NB4 (cell line): ENCODE measurements at regions not wholly inside any gene's neighbourhood (a gene's known extent, or its start where the extent isn't known, plus 50 kb on each side); places are given as distances from the start of the nearest gene placed in this dataset.
"Not testable (repeated sequence)": the region's sequence is repeated elsewhere in the genome, so short reads cannot be mapped to it uniquely, and the experiment has no call there.

ENCODE experiments used
- DNase-seq: peaks from one replicate; pipeline ENCODE4 v3.0.0; 2010; ENCODE audit warnings: low read depth
- H3K4me3 ChIP-seq: one replicate; pipeline ENCODE4 v1.5.1; 2011; ENCODE audit warnings: mild to moderate bottlenecking, low read depth, low read length, moderate library complexity
- MYC ChIP-seq: IDR thresholded peaks from 2 replicates; pipeline ENCODE4 v1.6.1; 2011; ENCODE audit warnings: low read depth, low read length
- POLR2A ChIP-seq: IDR thresholded peaks from 2 replicates; pipeline ENCODE4 v1.6.1; 2011; ENCODE audit warnings: mild to moderate bottlenecking; ENCODE audit not compliant: insufficient read length; ENCODE audit errors: extremely low read depth
- TF ChIP-seq, protein P1 (sequence below): IDR thresholded peaks from 2 replicates; pipeline ENCODE4 v1.6.1; 2011; ENCODE audit warnings: low read depth, low read length
- TF ChIP-seq, protein P2 (sequence below): IDR thresholded peaks from one replicate; pipeline ENCODE4 v1.5.1; 2012; ENCODE audit warnings: low read depth, low read length

DNA sequence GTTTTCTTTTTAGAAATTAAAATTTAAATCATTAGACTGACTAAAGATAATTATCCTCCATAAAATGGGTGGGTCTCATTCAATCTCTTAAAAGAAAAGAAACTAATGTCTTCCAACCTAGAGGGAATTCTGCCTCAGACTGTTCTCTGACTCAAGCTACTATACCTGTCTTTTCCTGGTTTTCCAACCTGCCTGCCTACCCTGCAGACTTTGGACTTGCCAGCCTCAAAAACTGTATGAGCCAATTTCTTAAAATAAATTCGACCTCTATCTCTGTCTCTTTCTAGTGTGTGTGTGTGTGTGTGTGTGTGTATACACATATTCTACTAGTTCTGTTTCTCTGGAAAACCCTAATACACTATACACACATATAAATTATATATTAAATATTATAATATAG, 847.3 kb downstream of the PCDH17 start:
- no peak for DNase-seq
- TF ChIP-seq, protein P1, sequence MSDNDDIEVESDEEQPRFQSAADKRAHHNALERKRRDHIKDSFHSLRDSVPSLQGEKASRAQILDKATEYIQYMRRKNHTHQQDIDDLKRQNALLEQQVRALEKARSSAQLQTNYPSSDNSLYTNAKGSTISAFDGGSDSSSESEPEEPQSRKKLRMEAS: no peak
- TF ChIP-seq, protein P2, sequence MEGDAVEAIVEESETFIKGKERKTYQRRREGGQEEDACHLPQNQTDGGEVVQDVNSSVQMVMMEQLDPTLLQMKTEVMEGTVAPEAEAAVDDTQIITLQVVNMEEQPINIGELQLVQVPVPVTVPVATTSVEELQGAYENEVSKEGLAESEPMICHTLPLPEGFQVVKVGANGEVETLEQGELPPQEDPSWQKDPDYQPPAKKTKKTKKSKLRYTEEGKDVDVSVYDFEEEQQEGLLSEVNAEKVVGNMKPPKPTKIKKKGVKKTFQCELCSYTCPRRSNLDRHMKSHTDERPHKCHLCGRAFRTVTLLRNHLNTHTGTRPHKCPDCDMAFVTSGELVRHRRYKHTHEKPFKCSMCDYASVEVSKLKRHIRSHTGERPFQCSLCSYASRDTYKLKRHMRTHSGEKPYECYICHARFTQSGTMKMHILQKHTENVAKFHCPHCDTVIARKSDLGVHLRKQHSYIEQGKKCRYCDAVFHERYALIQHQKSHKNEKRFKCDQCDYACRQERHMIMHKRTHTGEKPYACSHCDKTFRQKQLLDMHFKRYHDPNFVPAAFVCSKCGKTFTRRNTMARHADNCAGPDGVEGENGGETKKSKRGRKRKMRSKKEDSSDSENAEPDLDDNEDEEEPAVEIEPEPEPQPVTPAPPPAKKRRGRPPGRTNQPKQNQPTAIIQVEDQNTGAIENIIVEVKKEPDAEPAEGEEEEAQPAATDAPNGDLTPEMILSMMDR: no peak
- H3K4me3 ChIP-seq: no peak overlapping the region

DNA sequence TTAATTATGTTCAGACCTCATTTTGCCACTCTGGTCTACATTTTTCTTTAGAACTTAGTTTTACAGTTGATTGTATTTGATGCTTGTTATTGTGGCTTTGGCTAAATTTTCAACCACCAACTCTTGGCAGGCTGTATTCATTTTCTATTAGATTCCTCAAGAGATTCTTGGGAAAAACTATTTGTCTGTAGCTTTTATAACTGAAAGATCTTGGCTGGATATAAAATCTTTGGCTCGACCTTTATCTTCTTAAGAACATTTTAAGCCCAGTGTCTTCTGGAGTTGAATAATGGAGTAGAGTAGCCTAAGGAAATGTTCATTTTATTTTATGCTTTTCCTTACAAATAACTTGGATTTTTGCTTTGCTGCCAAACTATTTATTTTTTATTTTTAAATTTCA, 848.5 kb downstream of the PCDH17 start:
- no peak overlapping the region for H3K4me3 ChIP-seq
- TF ChIP-seq, protein P1: no peak
- TF ChIP-seq, protein P2: no peak
- no peak for TF ChIP-seq POLR2A
- TF ChIP-seq MYC: no peak
- DNase-seq: no peak

DNA sequence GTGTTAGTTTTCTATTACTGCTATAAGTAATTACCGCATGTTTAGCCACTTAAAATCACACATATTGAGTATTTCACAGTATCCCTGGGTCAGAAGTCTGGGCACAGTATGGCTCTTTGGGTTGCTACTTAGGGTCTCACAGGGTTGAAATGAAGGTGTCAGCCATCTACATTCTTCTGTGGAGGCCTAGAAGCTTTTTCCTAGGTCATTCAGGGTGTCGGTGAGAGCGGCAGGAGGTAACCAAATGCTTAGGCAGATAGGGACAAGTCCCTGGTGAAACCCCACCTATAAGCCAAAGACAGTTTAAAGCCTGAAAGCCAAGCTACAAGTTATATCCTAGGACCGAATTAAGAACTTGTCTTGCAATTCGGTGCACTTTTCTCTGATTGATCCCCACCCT, 856.7 kb downstream of the PCDH17 start:
- no peak for TF ChIP-seq POLR2A
- TF ChIP-seq MYC: no peak
- TF ChIP-seq, protein P1: no peak
- TF ChIP-seq, protein P2: no peak
- no peak overlapping the region for H3K4me3 ChIP-seq
- no peak for DNase-seq

DNA sequence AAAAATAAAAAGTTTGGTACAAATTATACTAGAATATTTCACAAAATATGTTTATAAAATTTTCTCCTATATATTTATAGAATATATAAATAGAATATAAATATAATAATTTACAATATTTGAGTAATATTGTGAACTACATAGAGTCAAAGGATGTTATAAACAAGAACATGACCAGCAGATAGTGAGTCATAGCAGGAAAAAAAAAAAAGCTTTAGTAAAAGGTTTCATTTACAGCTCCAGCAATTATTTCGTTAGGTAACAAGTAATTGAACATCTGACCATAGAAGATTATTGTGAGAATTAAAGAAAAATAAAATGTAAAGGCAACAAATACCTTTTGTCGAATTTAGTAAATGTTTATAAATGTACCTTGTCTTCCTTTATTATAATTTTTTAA, 864.1 kb downstream of the PCDH17 start:
- no peak overlapping the region for H3K4me3 ChIP-seq
- TF ChIP-seq POLR2A: no peak
- TF ChIP-seq MYC: no peak
- TF ChIP-seq, protein P1: no peak
- TF ChIP-seq, protein P2: no peak
- no peak for DNase-seq

DNA sequence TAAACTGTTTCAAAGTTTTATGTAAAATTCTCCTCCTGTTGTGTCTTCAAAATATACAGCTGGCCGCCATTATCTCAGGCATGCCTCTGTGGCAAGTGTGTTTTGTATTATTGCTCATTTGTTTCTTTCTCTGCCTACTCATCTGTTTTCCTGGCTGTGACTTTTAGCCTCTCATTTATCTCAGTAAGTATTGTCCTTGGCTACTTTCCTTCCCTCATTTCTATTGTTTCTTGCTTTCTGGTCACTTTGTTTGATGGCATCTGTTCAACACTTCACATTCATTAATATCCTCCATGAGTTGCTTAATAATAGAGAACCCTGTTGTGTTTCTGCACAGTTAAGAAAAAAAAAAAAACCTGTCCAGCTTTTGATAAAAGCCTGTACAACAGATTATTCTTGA, 869.4 kb downstream of the PCDH17 start:
- no peak overlapping the region for H3K4me3 ChIP-seq
- TF ChIP-seq, protein P2: no peak
- no peak for TF ChIP-seq MYC
- no peak for TF ChIP-seq POLR2A
- TF ChIP-seq, protein P1: no peak
- no peak for DNase-seq

DNA sequence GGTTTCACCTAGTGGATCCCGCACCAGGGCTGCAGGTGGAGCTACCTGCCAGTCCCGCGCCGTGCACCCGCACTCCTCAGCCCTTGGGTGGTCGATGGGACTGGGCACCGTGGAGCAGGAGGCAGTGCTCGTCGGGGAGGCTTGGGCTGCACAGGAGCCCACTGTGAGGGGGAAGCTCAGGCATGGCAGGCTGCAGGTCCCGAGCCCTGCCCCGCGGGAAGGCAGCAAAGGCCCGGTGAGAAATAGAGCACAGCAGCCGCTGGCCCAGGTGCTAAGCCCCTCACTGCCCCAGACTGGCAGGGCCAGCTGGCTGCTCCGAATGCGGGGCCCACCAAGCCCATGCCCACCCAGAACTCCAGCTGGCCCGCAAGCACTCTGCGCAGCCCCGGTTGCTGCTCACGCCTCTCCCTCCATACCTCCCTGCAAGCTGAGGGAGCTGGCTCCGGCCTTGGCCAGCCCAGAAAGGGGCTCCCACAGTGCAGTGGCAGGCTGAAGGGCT, 872.7 kb downstream of the PCDH17 start:
- H3K4me3 ChIP-seq, DNase-seq: not testable (repeated sequence)

DNA sequence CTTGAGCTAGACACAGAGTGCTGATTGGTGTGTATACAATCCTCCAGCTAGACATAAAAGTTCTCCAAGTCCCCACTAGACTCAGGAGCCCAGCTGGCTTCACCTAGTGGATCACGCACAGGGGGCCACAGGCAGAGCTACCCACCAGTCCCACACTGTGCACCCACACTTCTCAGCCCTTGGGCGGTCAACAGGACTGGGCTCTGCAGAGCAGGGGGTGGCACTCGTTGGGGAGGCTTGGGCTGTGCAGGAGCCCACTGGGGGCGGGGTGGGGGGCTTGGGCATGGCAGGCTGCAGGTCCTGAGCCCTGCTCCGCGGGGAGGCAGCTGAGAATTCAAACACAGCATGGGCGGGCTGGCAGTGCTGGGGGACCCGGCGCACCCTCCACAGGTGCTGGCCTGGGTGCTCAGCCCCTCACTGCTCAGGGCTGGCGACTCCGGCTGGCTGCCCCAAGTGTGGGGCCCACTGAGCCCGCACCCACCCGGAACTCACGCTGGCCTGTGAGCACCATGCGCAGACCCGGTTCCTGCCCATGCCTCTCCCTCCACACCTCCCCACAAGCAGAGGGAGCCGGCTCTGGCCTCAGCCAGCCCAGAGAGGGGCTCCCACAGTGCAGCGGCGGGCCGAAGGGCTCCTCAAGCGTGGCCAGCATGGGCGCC, 873.8 kb downstream of the PCDH17 start:
- not testable (repeated sequence) for DNase-seq, H3K4me3 ChIP-seq
